BJ (cell line): ENCODE measurements at regions not wholly inside any gene's neighbourhood (a gene's known extent, or its start where the extent isn't known, plus 50 kb on each side); places are given as distances from the start of the nearest gene placed in this dataset.
"Not testable (repeated sequence)": the region's sequence is repeated elsewhere in the genome, so short reads cannot be mapped to it uniquely, and the experiment has no call there.

Experiments
- CTCF ChIA-PET: fragments of 350-600 bp; formaldehyde crosslinking; extraction: SDS; loops from one replicate; lab custom pipeline; 2021; ENCODE audit warnings: antibody characterized with exemption, inconsistent platforms; lab: Yijun Ruan, JAX
- POLR2A ChIA-PET: fragments of 300-600 bp; sonication (Branson Sonifier 250); formaldehyde crosslinking; extraction: SDS; loops from one replicate; lab custom pipeline; 2021; ENCODE audit warnings: antibody characterized with exemption; lab: Charles Lee
- DNase-seq: peaks from one replicate; pipeline ENCODE4 v3.0.0-alpha.2; 2011; ENCODE audit warnings: low read depth
- H3K27me3 ChIP-seq: 2 replicates; pipeline ENCODE4 v1.6.0; 2011; ENCODE audit warnings: low read length; ENCODE audit not compliant: control insufficient read depth, insufficient read depth
- H3K36me3 ChIP-seq: 2 replicates; pipeline ENCODE4 v1.5.1; 2011; ENCODE audit warnings: low read length; ENCODE audit not compliant: control insufficient read depth, insufficient read depth
- H3K4me3 ChIP-seq: 2 replicates; pipeline ENCODE4 v1.5.1; 2011; ENCODE audit warnings: low read depth, mild to moderate bottlenecking, control low read depth, low read length
- CTCF ChIP-seq: IDR thresholded peaks from 2 replicates; pipeline ENCODE4 v1.5.1; 2011; ENCODE audit warnings: low read depth, mild to moderate bottlenecking, control low read depth, inconsistent platforms, low read length, moderate library complexity; ENCODE audit not compliant: insufficient read depth

GRCh38 chr10:42533866-42534265, 104.5 kb downstream of the ZNF33B start:
- CTCF ChIA-PET, H3K27me3 ChIP-seq, POLR2A ChIA-PET, DNase-seq, H3K4me3 ChIP-seq, H3K36me3 ChIP-seq: not testable (repeated sequence)

- no peak for TF ChIP-seq CTCF
- CTCF ChIA-PET: no interaction called here
- POLR2A ChIA-PET: no interaction called here
These were observed 105.4 kb downstream of the ZNF33B start for GRCh38 chr10:42532996-42533395.

GRCh38 chr10:42523098-42523497, 115.3 kb downstream of the ZNF33B start:
- DNase-seq: no peak
- ChIA-PET POLR2A (no interaction called here), CTCF (no interaction called here)
- TF ChIP-seq CTCF: no peak
- H3K36me3 ChIP-seq: peaks cover 1% of the 10 kb centered on the region; the same call in 1 of the 2 replicates
- H3K27me3 ChIP-seq: no peaks in the 10 kb centered on the region
- no peak overlapping the region for H3K4me3 ChIP-seq

More at GRCh38 chr10:42532996-42533395, 105.4 kb downstream of the ZNF33B start:
- Histone ChIP-seq H3K27me3 (no peaks in the 10 kb centered on the region), H3K36me3 (no peaks in the 10 kb centered on the region), H3K4me3 (no peak overlapping the region)
- DNase-seq: no peak

GRCh38 chr10:42519761-42520460, 118.5 kb downstream of the ZNF33B start:
- Histone ChIP-seq H3K36me3 (peaks cover 1% of the 10 kb centered on the region; the same call in 1 of the 2 replicates), H3K4me3 (no peak overlapping the region), H3K27me3 (no peaks in the 10 kb centered on the region)
- POLR2A ChIA-PET: no interaction called here
- no peak for DNase-seq
- CTCF ChIA-PET: no interaction called here
- TF ChIP-seq CTCF: no peak

- DNase-seq: no peak
- Histone ChIP-seq H3K36me3 (peaks cover 1% of the 10 kb centered on the region; the same call in 1 of the 2 replicates), H3K27me3 (no peaks in the 10 kb centered on the region), H3K4me3 (no peak overlapping the region)
- TF ChIP-seq CTCF: no peak
- POLR2A ChIA-PET: no interaction called here
- CTCF ChIA-PET: no interaction called here
These were observed 119.3 kb downstream of the ZNF33B start for GRCh38 chr10:42519079-42519478.

GRCh38 chr10:42513921-42514320, 124.4 kb downstream of the ZNF33B start:
- Histone ChIP-seq H3K27me3 (no peaks in the 10 kb centered on the region), H3K36me3 (no peaks in the 10 kb centered on the region), H3K4me3 (no peak overlapping the region)
- ChIA-PET POLR2A (no interaction called here), CTCF (no interaction called here)
- no peak for DNase-seq
- TF ChIP-seq CTCF: no peak
